ENCODE measurements at regions not wholly inside any gene's neighbourhood (a gene's known extent, or its start where the extent isn't known, plus 50 kb on each side); places are given as distances from the start of the nearest gene placed in this dataset.

- TF ChIP-seq POLR2A (IDR thresholded peaks at IDR 0.05) (no peak), CTCF (IDR thresholded peaks at IDR 0.05) (no peak)
Observed at GRCh38 chr17:14489986-14490385, 189.1 kb downstream of the HS3ST3B1 start.
